ENCODE measurements at regions not wholly inside any gene's neighbourhood (a gene's known extent, or its start where the extent isn't known, plus 50 kb on each side); places are given as distances from the start of the nearest gene placed in this dataset.
"Not testable (repeated sequence)": the region's sequence is repeated elsewhere in the genome, so short reads cannot be mapped to it uniquely, and the experiment has no call there.

DNA sequence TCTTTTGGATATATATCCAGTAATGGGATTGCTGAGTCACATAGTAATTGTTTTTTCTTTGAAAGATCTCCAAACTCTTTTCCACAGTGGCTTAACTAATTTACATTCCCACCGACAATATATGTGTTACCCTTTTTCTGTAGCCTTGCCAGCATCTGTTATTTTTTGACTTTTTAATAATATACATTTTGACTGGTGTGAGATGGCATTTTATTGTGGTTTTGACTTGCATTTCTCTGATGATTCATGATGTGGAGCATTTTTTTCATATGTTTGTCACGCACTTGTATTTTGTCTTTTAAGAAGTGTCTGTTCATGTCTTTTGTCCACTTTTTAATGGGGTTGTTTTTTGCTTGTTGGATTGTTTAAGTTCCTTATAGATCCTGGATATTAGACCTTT lies 58.9 kb upstream of the OPRM1 start (continued):
- TF ChIP-seq CHD7 (IDR thresholded peaks at IDR 0.05; ENCODE audit: low read depth, low read length): no peak

GRCh38 chr6:153978911-153979548 lies 60.0 kb upstream of the OPRM1 start:
- H3K4me3 ChIP-seq; DNase-seq (ENCODE audit: extremely low read depth in 1 of 4, low spot score in 3 of 4); H2AFZ ChIP-seq (ENCODE audit: low read depth, low read length); ATAC-seq; H3K9me3 ChIP-seq (replicated peaks; ENCODE audit: control insufficient read depth, insufficient read depth, low read depth, low read length); H4K20me1 ChIP-seq (replicated peaks; ENCODE audit: control insufficient read depth, insufficient read depth, low read length); H3K9me1 ChIP-seq (ENCODE audit: control insufficient read depth, insufficient read depth, low read length); BruUV-seq (replicated peaks); intact Hi-C loops (cut with micrococcal nuclease); in situ Hi-C loops (cut with MboI); H3K27ac ChIP-seq (ENCODE audit: extremely low read depth, low read depth, low read length); H3K36me3 ChIP-seq (ENCODE audit: control insufficient read depth, insufficient read depth, low read length); H3K9ac ChIP-seq (ENCODE audit: insufficient read depth in 1 of 2, low read depth in 2 of 2, low read length in 2 of 2); FAIRE-seq; H3K27me3 ChIP-seq (ENCODE audit: control insufficient read depth in 2 of 2, insufficient read depth in 2 of 2, low read length in 2 of 2); POLR2A ChIA-PET; CTCF ChIA-PET (ENCODE audit: low intra/inter-chr PET ratio); H3K4me1 ChIP-seq (replicated peaks in 1 of 2; ENCODE audit: control insufficient read depth in 2 of 2, insufficient read depth in 2 of 2, low read length in 2 of 2); H3K4me2 ChIP-seq (ENCODE audit: insufficient read depth, low read length); H3K79me2 ChIP-seq (ENCODE audit: control insufficient read depth, insufficient read depth, low read length): not testable (repeated sequence)
- WGBS (ENCODE audit: insufficient coverage, low coverage, missing lambda C conversion rate): under 1% methylated on average over 17 of the region's 26 CpGs
